ENCODE measurements at regions not wholly inside any gene's neighbourhood (a gene's known extent, or its start where the extent isn't known, plus 50 kb on each side); places are given as distances from the start of the nearest gene placed in this dataset.

DNA sequence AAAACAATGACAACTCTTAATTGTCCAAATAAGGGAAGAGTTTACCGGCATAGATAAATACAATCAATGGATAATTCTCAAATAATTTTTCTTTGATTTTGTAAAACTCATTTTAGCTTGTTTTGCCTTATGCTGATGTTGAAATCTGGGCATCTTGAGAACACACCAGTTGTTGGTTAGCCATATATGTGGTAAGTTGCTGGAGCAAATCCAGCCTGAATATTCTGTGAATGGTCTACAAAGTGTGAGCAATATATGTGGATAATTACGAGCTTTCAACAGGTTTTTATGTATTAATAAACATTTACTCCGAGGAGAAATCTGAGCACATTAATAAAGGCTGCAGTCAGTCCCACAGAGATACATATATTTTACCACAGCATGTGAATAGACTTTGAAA lies 423.6 kb downstream of the BCKDHB start:
- TF ChIP-seq, protein P1, sequence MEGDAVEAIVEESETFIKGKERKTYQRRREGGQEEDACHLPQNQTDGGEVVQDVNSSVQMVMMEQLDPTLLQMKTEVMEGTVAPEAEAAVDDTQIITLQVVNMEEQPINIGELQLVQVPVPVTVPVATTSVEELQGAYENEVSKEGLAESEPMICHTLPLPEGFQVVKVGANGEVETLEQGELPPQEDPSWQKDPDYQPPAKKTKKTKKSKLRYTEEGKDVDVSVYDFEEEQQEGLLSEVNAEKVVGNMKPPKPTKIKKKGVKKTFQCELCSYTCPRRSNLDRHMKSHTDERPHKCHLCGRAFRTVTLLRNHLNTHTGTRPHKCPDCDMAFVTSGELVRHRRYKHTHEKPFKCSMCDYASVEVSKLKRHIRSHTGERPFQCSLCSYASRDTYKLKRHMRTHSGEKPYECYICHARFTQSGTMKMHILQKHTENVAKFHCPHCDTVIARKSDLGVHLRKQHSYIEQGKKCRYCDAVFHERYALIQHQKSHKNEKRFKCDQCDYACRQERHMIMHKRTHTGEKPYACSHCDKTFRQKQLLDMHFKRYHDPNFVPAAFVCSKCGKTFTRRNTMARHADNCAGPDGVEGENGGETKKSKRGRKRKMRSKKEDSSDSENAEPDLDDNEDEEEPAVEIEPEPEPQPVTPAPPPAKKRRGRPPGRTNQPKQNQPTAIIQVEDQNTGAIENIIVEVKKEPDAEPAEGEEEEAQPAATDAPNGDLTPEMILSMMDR (IDR thresholded peaks at IDR 0.05 in 4 of 5, conservative IDR thresholded peaks at IDR 0.05 in 1 of 5), result no peak
- TF ChIP-seq POLR2A (IDR thresholded peaks at IDR 0.05), result no peak

Measured in gastrocnemius medialis (tissue), 4 donors.